ENCODE measurements at regions not wholly inside any gene's neighbourhood (a gene's known extent, or its start where the extent isn't known, plus 50 kb on each side); places are given as distances from the start of the nearest gene placed in this dataset.

DNA sequence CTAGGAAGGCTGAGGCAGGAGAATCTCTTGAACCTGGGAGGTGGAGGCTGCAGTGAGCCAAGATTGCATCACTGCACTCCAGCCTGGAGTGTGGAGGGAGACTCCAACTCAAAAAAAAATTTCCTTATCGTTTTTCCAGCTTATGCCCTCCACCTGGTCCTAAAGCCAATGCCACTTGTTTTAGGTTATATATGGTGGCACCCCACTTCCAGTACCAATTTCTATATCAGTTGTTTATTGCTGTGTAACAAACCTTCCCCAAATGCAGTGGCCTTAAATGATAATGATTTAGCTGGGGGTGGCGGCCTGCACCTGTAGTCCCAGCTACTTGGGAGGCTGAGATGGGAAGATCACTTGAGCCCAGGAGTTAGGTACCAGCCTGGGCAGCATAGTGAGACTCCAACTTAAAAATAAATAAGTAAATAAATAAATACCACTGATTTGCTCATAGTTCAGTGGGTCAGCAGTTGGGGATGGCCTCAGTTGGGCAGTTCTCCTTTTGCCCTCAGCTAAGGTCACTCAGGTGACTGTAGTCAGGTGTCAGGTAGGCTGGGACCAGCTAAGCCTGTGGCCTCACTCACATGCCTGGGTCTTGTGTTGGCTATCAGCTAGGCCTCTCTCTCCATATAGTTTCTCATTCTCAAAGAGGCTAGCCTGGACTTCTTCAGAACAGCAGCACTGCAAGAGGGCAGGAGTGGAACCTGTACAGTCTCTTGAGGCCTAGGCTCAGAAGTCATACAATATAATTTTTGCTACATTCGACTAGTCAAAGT, 113.7 kb upstream of the GATA6 start:
- Histone ChIP-seq H3K23ac (ENCODE audit: insufficient read length, low read depth, low read length) (no peak overlapping the region), H2BK12ac (ENCODE audit: insufficient read length, low read depth, low read length) (no peak overlapping the region), H3K79me2 (ENCODE audit: insufficient read depth, low read length) (no peaks in the 10 kb centered on the region), H2AK5ac (ENCODE audit: insufficient read length, low read length) (no peak overlapping the region), H3K56ac (ENCODE audit: insufficient read length, low read depth, low read length) (no peak overlapping the region), H3K23me2 (ENCODE audit: insufficient read length, low read depth, low read length, poor library complexity, severe bottlenecking) (no peaks in the 10 kb centered on the region), H3K18ac (ENCODE audit: insufficient read length, low read depth, low read length) (no peak overlapping the region), H4K8ac (replicated peaks; ENCODE audit: insufficient read length, low read depth, low read length) (no peak overlapping the region), H3K27me3 (ENCODE audit: insufficient read depth, low read length) (no peaks in the 10 kb centered on the region), H3K9ac (ENCODE audit: extremely low read depth, insufficient read length, low read length) (no peak overlapping the region), H4K91ac (ENCODE audit: insufficient read length, low read depth, low read length) (no peak overlapping the region), H4K20me1 (ENCODE audit: control insufficient read depth, insufficient read depth, insufficient read length) (no peaks in the 10 kb centered on the region), H2BK20ac (ENCODE audit: low read depth, low read length, poor library complexity, severe bottlenecking) (no peak overlapping the region), H3K79me1 (ENCODE audit: insufficient read depth, low read depth, low read length, poor library complexity, severe bottlenecking) (no peaks in the 10 kb centered on the region), H3K4me2 (ENCODE audit: insufficient read depth, insufficient read length, low read length) (no peak overlapping the region), H4K5ac (ENCODE audit: insufficient read length, low read depth, low read length) (no peak overlapping the region), H3K4ac (ENCODE audit: low read depth, low read length) (no peak overlapping the region), H3K14ac (ENCODE audit: insufficient read depth, low read length) (no peak overlapping the region), H3K4me1 (ENCODE audit: insufficient read depth, low read length) (no peaks in the 10 kb centered on the region), H2AFZ (ENCODE audit: low read length) (no peak overlapping the region), H2BK5ac (ENCODE audit: insufficient read length, low read length) (no peak overlapping the region), H3K9me3 (ENCODE audit: control insufficient read depth, low read depth, low read length) (no peaks in the 10 kb centered on the region), H2BK120ac (ENCODE audit: low read depth, low read length, poor library complexity, severe bottlenecking) (no peak overlapping the region), H3K27ac (ENCODE audit: insufficient read length, low read depth, low read length) (no peak overlapping the region), H2BK15ac (ENCODE audit: low read depth, low read length) (no peak overlapping the region), H3T11ph (ENCODE audit: low read length) (no peak overlapping the region)
- TF ChIP-seq, protein P1, sequence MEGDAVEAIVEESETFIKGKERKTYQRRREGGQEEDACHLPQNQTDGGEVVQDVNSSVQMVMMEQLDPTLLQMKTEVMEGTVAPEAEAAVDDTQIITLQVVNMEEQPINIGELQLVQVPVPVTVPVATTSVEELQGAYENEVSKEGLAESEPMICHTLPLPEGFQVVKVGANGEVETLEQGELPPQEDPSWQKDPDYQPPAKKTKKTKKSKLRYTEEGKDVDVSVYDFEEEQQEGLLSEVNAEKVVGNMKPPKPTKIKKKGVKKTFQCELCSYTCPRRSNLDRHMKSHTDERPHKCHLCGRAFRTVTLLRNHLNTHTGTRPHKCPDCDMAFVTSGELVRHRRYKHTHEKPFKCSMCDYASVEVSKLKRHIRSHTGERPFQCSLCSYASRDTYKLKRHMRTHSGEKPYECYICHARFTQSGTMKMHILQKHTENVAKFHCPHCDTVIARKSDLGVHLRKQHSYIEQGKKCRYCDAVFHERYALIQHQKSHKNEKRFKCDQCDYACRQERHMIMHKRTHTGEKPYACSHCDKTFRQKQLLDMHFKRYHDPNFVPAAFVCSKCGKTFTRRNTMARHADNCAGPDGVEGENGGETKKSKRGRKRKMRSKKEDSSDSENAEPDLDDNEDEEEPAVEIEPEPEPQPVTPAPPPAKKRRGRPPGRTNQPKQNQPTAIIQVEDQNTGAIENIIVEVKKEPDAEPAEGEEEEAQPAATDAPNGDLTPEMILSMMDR (conservative IDR thresholded peaks at IDR 0.05): no peak
- Mint-ChIP-seq H3K27ac (no peak overlapping the region), H3K4me3 (no peak overlapping the region; a peak in 1 of 5 replicates), H3K36me3 (ENCODE audit: insufficient read depth in 1 of 3, low read depth in 3 of 3) (no peaks in the 10 kb centered on the region), H3K9me3 (peaks cover 0 to 2% of the 10 kb centered on the region in 2 experiments; a peak in 2 of 5 replicates), H3K4me1 (peaks cover 14% of the 10 kb centered on the region in 2 experiments), H3K27me3 (ENCODE audit: low read depth) (no peaks in the 10 kb centered on the region)
- no peak for DNase-seq
- WGBS (ENCODE audit: extremely low coverage, insufficient read length, low lambda C conversion rate): no CpG with 5 or more reads among the region's 3 CpGs

All from H9 (cell line).